ENCODE measurements at regions not wholly inside any gene's neighbourhood (a gene's known extent, or its start where the extent isn't known, plus 50 kb on each side); places are given as distances from the start of the nearest gene placed in this dataset.
A peak's percentile ranks its signal among the peaks of the same experiment; 100 is the strongest.

DNA sequence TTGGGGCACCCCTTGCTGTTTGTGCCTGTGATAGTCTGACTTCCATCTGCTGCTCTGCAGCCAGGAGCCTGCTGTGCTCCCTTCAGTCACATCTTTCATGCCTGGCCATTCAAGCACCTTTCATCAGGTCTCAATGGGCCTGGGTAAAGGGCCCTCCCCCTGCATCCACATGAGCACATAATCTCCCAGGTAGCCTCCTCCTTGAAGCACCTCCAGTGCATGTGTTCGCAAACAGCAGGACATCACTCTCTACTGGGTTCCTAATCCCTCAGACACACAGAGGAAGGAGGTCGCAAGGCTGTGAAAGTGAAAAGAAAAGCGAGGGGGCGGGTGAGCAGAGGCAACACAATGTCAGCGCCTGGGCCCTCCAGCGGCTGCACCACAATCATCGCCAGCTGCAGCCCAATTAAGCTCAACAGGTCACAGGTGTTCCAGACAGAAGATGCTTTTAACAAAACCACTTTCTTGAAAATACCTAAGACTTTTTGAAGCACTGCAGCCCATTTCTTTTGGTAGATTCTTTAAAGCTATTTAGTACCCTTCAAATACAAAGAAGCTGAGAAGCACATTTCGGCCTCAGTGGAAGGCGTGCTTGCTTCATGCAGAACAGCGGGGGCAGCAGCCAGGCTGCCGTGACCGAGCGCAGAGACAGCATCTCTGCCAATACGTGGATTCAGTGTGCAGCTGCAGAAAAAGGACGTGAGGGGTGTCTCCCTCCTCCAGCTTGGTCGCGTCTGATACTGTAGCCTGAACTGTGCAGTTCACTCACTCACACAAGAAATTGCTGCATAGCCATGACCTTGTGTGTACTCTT, 92.2 kb upstream of the SPRY1 start:
- Histone ChIP-seq H3K4me3 (ENCODE audit: low read length in 2 of 2) (no peak overlapping the region), H3K27ac (ENCODE audit: low read depth, low read length) (no peak overlapping the region), H3K27me3 (ENCODE audit: insufficient read depth, low read length) (no peaks in the 10 kb centered on the region), H3K36me3 (ENCODE audit: insufficient read depth, low read length) (no peaks in the 10 kb centered on the region), H3K9me3 (ENCODE audit: control insufficient read depth in 1 of 2, low read length in 2 of 2) (no peaks in the 10 kb centered on the region), H3K4me1 (ENCODE audit: insufficient read depth, low read length) (no peaks in the 10 kb centered on the region)
- H3K36me3 Mint-ChIP-seq: peaks cover 44 to 49% of the 10 kb centered on the region in 2 donors
- no peak for DNase-seq
- ChIA-PET POLR2A (ENCODE audit: partially characterized antibody) (no interaction called here), CTCF (ENCODE audit: partially characterized antibody) (no interaction called here)
- no peaks in the 10 kb centered on the region for H3K27me3 Mint-ChIP-seq
- no peak overlapping the region for H3K27ac Mint-ChIP-seq
- peak overlapping the region in 1 of 8 donors; percentile 32 for H3K4me3 Mint-ChIP-seq
- no peaks in the 10 kb centered on the region for H3K4me1 Mint-ChIP-seq
- intact Hi-C loops (cut with micrococcal nuclease): no loop called here
- H3K9me3 Mint-ChIP-seq: peaks cover 0 to 3% (median 0%) of the 10 kb centered on the region in 8 donors

DNA sequence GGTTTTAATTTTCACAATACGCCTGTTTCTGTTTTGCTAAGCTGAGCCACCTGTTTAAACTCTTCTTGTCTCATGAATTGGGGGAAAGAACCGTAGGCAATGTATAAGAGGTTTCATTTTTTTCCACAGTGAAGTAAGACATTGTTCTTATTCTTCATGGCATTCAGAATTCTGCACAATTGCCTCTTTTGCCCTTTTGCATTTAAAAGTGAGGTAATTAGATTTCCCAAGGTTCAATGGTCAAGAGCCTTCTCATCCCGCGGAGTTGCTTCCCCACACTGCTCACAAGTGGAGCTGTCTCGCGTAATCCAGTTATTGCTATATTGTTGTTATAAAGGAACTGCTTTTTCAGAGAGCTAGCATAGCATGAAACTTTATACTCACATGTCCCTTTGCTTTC, 90.9 kb upstream of the SPRY1 start:
- Histone ChIP-seq H3K4me3 (ENCODE audit: low read length in 2 of 2) (no peak overlapping the region), H3K9me3 (ENCODE audit: control insufficient read depth in 1 of 2, low read length in 2 of 2) (no peaks in the 10 kb centered on the region), H3K27me3 (ENCODE audit: insufficient read depth, low read length) (no peaks in the 10 kb centered on the region), H3K27ac (ENCODE audit: low read depth, low read length) (no peak overlapping the region), H3K36me3 (ENCODE audit: insufficient read depth, low read length) (no peaks in the 10 kb centered on the region), H3K4me1 (ENCODE audit: insufficient read depth, low read length) (no peaks in the 10 kb centered on the region)
- POLR2A ChIA-PET (ENCODE audit: partially characterized antibody): interaction anchor here (0.7 kb wide), 1 partner anchor 57 kb away, joined by 3 read pairs; no protein-coding TSS in a partner anchor
- intact Hi-C loops (cut with micrococcal nuclease): no loop called here
- Mint-ChIP-seq H3K36me3 (peaks cover 54 to 57% of the 10 kb centered on the region in 2 donors), H3K4me1 (no peaks in the 10 kb centered on the region), H3K27me3 (no peaks in the 10 kb centered on the region), H3K4me3 (no peak overlapping the region), H3K27ac (no peak overlapping the region), H3K9me3 (peaks cover 0 to 7% (median 0%) of the 10 kb centered on the region in 8 donors)
- no peak for DNase-seq
- CTCF ChIA-PET (ENCODE audit: partially characterized antibody): no interaction called here

DNA sequence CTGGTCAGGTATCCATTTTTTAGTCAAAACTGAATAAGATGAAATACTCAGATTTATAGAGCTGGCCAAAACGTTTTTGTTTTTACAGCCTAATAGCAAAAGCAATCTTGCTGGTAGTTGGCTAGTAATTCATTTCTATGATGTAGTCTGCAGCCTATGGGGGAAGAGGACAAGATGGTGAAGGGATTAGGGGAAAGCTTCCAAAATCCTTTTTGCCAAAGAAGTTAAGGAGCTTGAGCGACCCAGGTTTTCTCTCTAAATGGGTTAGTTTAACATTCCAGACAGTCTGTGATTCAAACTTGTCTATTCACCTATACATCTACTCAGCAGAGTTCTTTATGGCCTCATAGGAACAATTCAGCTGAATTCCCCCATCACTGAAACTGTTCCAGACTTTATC, 89.8 kb upstream of the SPRY1 start:
- no peaks in the 10 kb centered on the region for H3K27me3 ChIP-seq (ENCODE audit: insufficient read depth, low read length)
- H3K27ac ChIP-seq (ENCODE audit: low read depth, low read length): no peak overlapping the region
- intact Hi-C loops (cut with micrococcal nuclease): no loop called here
- no peak overlapping the region for H3K27ac Mint-ChIP-seq
- H3K4me1 ChIP-seq (ENCODE audit: insufficient read depth, low read length): no peaks in the 10 kb centered on the region
- H3K36me3 Mint-ChIP-seq: peaks cover 53 to 62% of the 10 kb centered on the region in 2 donors
- CTCF ChIA-PET (ENCODE audit: partially characterized antibody): no interaction called here
- H3K9me3 ChIP-seq (ENCODE audit: control insufficient read depth in 1 of 2, low read length in 2 of 2): no peaks in the 10 kb centered on the region
- H3K36me3 ChIP-seq (ENCODE audit: insufficient read depth, low read length): no peaks in the 10 kb centered on the region
- H3K27me3 Mint-ChIP-seq: no peaks in the 10 kb centered on the region
- H3K4me3 Mint-ChIP-seq: no peak overlapping the region
- no peak for DNase-seq
- H3K9me3 Mint-ChIP-seq: peaks cover 0 to 8% (median 0%) of the 10 kb centered on the region in 8 donors
- POLR2A ChIA-PET (ENCODE audit: partially characterized antibody): no interaction called here
- no peak overlapping the region for H3K4me3 ChIP-seq (ENCODE audit: low read length in 2 of 2)
- no peaks in the 10 kb centered on the region for H3K4me1 Mint-ChIP-seq

DNA sequence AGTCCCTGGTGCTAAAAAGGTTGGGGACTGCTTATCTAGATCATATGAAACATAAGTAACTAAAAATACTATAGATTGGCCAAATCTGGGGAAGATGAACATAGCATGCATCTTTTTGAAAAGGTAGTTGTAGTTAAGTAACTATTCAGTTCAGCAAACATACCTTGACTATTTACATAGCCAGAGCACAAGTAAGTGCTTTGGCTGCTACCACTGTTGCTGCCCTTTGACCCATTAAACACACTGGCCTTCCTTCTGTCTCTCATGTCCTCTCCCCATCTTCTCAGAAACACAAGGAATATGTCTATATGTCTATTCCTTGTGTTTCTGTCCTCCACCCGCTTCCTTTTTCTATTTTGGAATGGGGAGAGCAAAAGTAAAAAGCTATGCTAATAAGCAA, 87.9 kb upstream of the SPRY1 start:
- Mint-ChIP-seq H3K27me3 (no peaks in the 10 kb centered on the region), H3K36me3 (peaks cover 64 to 71% of the 10 kb centered on the region in 2 donors), H3K4me3 (no peak overlapping the region), H3K27ac (no peak overlapping the region), H3K4me1 (no peaks in the 10 kb centered on the region), H3K9me3 (peaks cover 0 to 14% (median 7%) of the 10 kb centered on the region in 8 donors)
- Histone ChIP-seq H3K4me3 (ENCODE audit: low read length in 2 of 2) (no peak overlapping the region), H3K27ac (ENCODE audit: low read depth, low read length) (no peak overlapping the region), H3K9me3 (ENCODE audit: control insufficient read depth in 1 of 2, low read length in 2 of 2) (no peaks in the 10 kb centered on the region), H3K27me3 (ENCODE audit: insufficient read depth, low read length) (no peaks in the 10 kb centered on the region), H3K4me1 (ENCODE audit: insufficient read depth, low read length) (no peaks in the 10 kb centered on the region), H3K36me3 (ENCODE audit: insufficient read depth, low read length) (no peaks in the 10 kb centered on the region)
- no peak for DNase-seq
- CTCF ChIA-PET (ENCODE audit: partially characterized antibody): no interaction called here
- intact Hi-C loops (cut with micrococcal nuclease): no loop called here
- POLR2A ChIA-PET (ENCODE audit: partially characterized antibody): no interaction called here

DNA sequence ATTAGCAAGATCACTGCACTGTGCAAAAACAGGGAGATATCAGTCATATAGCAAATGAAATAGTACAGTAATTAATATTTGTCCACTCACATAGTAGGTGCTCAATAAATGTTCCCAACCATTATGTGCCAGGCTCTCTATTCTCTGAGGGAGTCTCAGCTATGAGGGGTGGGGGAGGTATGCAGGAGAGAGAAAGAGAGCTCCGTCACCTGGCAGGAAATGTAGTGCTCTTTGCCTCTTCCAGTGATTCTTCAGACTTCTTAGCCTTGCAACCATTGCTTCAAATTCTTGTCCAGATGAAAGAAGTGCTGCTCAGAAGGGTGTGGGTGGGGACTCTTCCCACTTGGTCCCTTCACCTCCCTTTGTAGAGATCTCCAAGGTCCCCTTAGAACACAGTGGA, 84.5 kb upstream of the SPRY1 start:
- H3K36me3 Mint-ChIP-seq: peaks cover 64 to 67% of the 10 kb centered on the region in 2 donors
- H3K27ac ChIP-seq (ENCODE audit: low read depth, low read length): no peak overlapping the region
- no peaks in the 10 kb centered on the region for H3K4me1 ChIP-seq (ENCODE audit: insufficient read depth, low read length)
- H3K27me3 Mint-ChIP-seq: no peaks in the 10 kb centered on the region
- H3K27ac Mint-ChIP-seq: no peak overlapping the region
- H3K9me3 ChIP-seq (ENCODE audit: control insufficient read depth in 1 of 2, low read length in 2 of 2): no peaks in the 10 kb centered on the region
- intact Hi-C loops (cut with micrococcal nuclease): no loop called here
- H3K9me3 Mint-ChIP-seq: peaks cover 0 to 21% (median 12%) of the 10 kb centered on the region in 8 donors
- ChIA-PET CTCF (ENCODE audit: partially characterized antibody) (interaction anchor here (1.1 kb wide), 1 partner anchor 72 kb away, joined by 3 read pairs; no protein-coding TSS in a partner anchor), POLR2A (ENCODE audit: partially characterized antibody) (no interaction called here)
- no peak overlapping the region for H3K4me3 ChIP-seq (ENCODE audit: low read length in 2 of 2)
- no peak overlapping the region for H3K4me3 Mint-ChIP-seq
- no peak for DNase-seq
- no peaks in the 10 kb centered on the region for H3K36me3 ChIP-seq (ENCODE audit: insufficient read depth, low read length)
- no peaks in the 10 kb centered on the region for H3K4me1 Mint-ChIP-seq
- H3K27me3 ChIP-seq (ENCODE audit: insufficient read depth, low read length): no peaks in the 10 kb centered on the region

DNA sequence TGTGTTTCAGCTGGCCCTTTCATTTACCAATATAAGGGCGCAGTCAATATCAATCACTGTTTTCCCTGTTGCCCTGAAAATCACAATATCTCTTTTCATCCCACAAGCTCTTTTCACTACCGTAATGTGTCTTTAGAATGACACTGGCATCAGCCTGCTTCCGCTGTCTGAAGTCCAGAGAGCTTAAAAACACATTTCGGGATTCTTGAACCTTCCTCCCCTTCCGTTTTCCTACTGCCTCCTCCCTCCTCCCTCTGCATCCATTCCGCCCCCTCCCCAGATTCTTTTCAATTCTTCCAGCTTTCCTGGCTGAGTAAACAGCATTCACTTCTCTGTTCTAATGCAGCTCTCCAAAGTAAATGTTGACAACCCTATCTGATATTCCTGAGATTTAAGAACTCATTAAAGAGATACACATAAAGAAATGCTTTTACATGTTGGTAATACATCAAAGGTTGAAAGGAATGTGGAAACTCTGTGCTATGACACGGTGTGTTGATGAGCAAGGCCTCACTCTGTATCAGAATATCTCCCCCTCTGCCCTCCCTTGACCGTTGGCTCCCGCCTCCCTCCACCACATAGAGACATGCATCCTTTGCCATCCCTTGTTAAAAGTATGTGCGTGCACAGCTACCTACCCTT, 83.5 kb upstream of the SPRY1 start:
- no peaks in the 10 kb centered on the region for H3K27me3 ChIP-seq (ENCODE audit: insufficient read depth, low read length)
- Mint-ChIP-seq H3K27me3 (no peaks in the 10 kb centered on the region), H3K36me3 (peaks cover 64 to 71% of the 10 kb centered on the region in 2 donors), H3K4me1 (no peaks in the 10 kb centered on the region), H3K9me3 (peaks cover 3 to 30% (median 21%) of the 10 kb centered on the region in 8 donors), H3K4me3 (no peak overlapping the region), H3K27ac (no peak overlapping the region)
- POLR2A ChIA-PET (ENCODE audit: partially characterized antibody): no interaction called here
- no peaks in the 10 kb centered on the region for H3K9me3 ChIP-seq (ENCODE audit: control insufficient read depth in 1 of 2, low read length in 2 of 2)
- no peak for DNase-seq
- no peaks in the 10 kb centered on the region for H3K36me3 ChIP-seq (ENCODE audit: insufficient read depth, low read length)
- intact Hi-C loops (cut with micrococcal nuclease): no loop called here
- H3K4me1 ChIP-seq (ENCODE audit: insufficient read depth, low read length): no peaks in the 10 kb centered on the region
- H3K4me3 ChIP-seq (ENCODE audit: low read length in 2 of 2): no peak overlapping the region
- H3K27ac ChIP-seq (ENCODE audit: low read depth, low read length): no peak overlapping the region
- CTCF ChIA-PET (ENCODE audit: partially characterized antibody): no interaction called here

DNA sequence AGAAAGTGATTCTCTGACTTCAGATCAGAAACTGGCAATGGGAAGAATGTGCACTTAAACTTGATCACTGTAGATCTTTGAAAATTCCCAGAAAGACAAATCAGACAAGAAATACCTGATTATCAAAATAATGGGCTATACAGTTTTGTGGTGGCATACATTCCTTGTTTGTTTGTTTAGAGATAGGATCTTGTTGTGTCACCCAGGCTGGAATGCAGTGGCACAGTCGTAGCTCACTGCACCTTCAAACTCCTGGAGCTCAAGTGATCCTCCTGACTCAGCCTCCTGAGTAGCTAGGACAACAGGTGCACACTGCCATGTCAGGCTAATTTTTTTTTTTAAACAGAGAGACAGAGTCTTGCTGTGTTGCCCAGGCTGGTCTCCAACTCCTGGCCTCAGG, 81.0 kb upstream of the SPRY1 start:
- CTCF ChIA-PET (ENCODE audit: partially characterized antibody): no interaction called here
- Histone ChIP-seq H3K4me1 (ENCODE audit: insufficient read depth, low read length) (no peaks in the 10 kb centered on the region), H3K36me3 (ENCODE audit: insufficient read depth, low read length) (no peaks in the 10 kb centered on the region), H3K9me3 (ENCODE audit: control insufficient read depth in 1 of 2, low read length in 2 of 2) (no peaks in the 10 kb centered on the region), H3K27ac (ENCODE audit: low read depth, low read length) (no peak overlapping the region), H3K27me3 (ENCODE audit: insufficient read depth, low read length) (no peaks in the 10 kb centered on the region), H3K4me3 (ENCODE audit: low read length in 2 of 2) (no peak overlapping the region)
- DNase-seq: no peak
- no peak overlapping the region for H3K27ac Mint-ChIP-seq
- peaks cover 53 to 64% of the 10 kb centered on the region in 2 donors for H3K36me3 Mint-ChIP-seq
- POLR2A ChIA-PET (ENCODE audit: partially characterized antibody): no interaction called here
- H3K4me3 Mint-ChIP-seq: no peak overlapping the region
- no peaks in the 10 kb centered on the region for H3K27me3 Mint-ChIP-seq
- no peaks in the 10 kb centered on the region for H3K4me1 Mint-ChIP-seq
- intact Hi-C loops (cut with micrococcal nuclease): no loop called here
- peaks cover 3 to 51% (median 36%) of the 10 kb centered on the region in 8 donors for H3K9me3 Mint-ChIP-seq

All from CD4-positive, alpha-beta memory T cell (primary cell).